ENCODE measurements at regions not wholly inside any gene's neighbourhood (a gene's known extent, or its start where the extent isn't known, plus 50 kb on each side); places are given as distances from the start of the nearest gene placed in this dataset.

- H3K4me2 ChIP-seq (ENCODE audit: low read length), result no peak overlapping the region
- H4K8ac ChIP-seq (ENCODE audit: low read depth, low read length), result no peak overlapping the region
- H3K4me1 ChIP-seq (ENCODE audit: control insufficient read depth, low read depth, low read length), result peaks cover 6% of the 10 kb centered on the region
- DNase-seq, result peak; percentile 58
- H3K27ac ChIP-seq (ENCODE audit: low read depth, low read length), result no peak overlapping the region
- H3K4me3 ChIP-seq (ENCODE audit: low read length), result no peak overlapping the region
- no peaks in the 10 kb centered on the region for H3K79me1 ChIP-seq (ENCODE audit: low read length)
- no peak overlapping the region for H2BK15ac ChIP-seq (replicated peaks; ENCODE audit: low read depth)
- H3K56ac ChIP-seq (ENCODE audit: low read length), result no peak overlapping the region
- no peaks in the 10 kb centered on the region for H3K27me3 ChIP-seq (ENCODE audit: insufficient read depth, low read length, poor library complexity)
- no peak overlapping the region for H3K9ac ChIP-seq (ENCODE audit: low read length)
- no CpG with 5 or more reads among the region's 4 CpGs for WGBS (ENCODE audit: extremely low coverage, insufficient coverage, low lambda C conversion rate)
- H2BK5ac ChIP-seq (ENCODE audit: low read length), result no peak overlapping the region
- peak overlapping the region; percentile 14 for H2BK120ac ChIP-seq (ENCODE audit: low read depth, low read length)
- no peak overlapping the region for H4K5ac ChIP-seq (ENCODE audit: low read length)
- H2AK5ac ChIP-seq (ENCODE audit: low read length), result no peak overlapping the region
- no peak overlapping the region for H3K18ac ChIP-seq (ENCODE audit: low read length)
- no peaks in the 10 kb centered on the region for H3K79me2 ChIP-seq (ENCODE audit: control insufficient read depth, insufficient read depth, low read length)
- no peak overlapping the region for H3K4ac ChIP-seq (ENCODE audit: low read depth, low read length)
- no peak overlapping the region for H3K23ac ChIP-seq (ENCODE audit: low read length)
- no peaks in the 10 kb centered on the region for H3K36me3 ChIP-seq (ENCODE audit: control insufficient read depth, insufficient read depth, low read length)
Measured at GRCh38 chr15:91517491-91518200, 335.9 kb upstream of the SLCO3A1 start.

- Histone ChIP-seq H4K8ac (ENCODE audit: low read depth, low read length) (no peak overlapping the region), H3K79me2 (ENCODE audit: control insufficient read depth, insufficient read depth, low read length) (no peaks in the 10 kb centered on the region), H3K23ac (ENCODE audit: low read length) (no peak overlapping the region), H3K4me2 (ENCODE audit: low read length) (no peak overlapping the region), H3K36me3 (ENCODE audit: control insufficient read depth, insufficient read depth, low read length) (no peaks in the 10 kb centered on the region), H2AK5ac (ENCODE audit: low read length) (no peak overlapping the region), H3K4me1 (ENCODE audit: control insufficient read depth, low read depth, low read length) (peaks cover 6% of the 10 kb centered on the region), H2BK15ac (replicated peaks; ENCODE audit: low read depth) (no peak overlapping the region), H3K18ac (ENCODE audit: low read length) (no peak overlapping the region), H2BK5ac (ENCODE audit: low read length) (no peak overlapping the region), H3K9ac (ENCODE audit: low read length) (no peak overlapping the region), H3K4ac (ENCODE audit: low read depth, low read length) (no peak overlapping the region), H3K27ac (ENCODE audit: low read depth, low read length) (no peak overlapping the region), H3K27me3 (ENCODE audit: insufficient read depth, low read length, poor library complexity) (no peaks in the 10 kb centered on the region), H2BK120ac (ENCODE audit: low read depth, low read length) (no peak overlapping the region), H3K56ac (ENCODE audit: low read length) (no peak overlapping the region), H3K4me3 (ENCODE audit: low read length) (no peak overlapping the region), H4K5ac (ENCODE audit: low read length) (no peak overlapping the region), H3K79me1 (ENCODE audit: low read length) (no peaks in the 10 kb centered on the region)
- DNase-seq, result no peak
- no CpG with 5 or more reads among the region's 4 CpGs for WGBS (ENCODE audit: extremely low coverage, insufficient coverage, low lambda C conversion rate)
Measured at GRCh38 chr15:91520850-91521249, 332.7 kb upstream of the SLCO3A1 start.

- Histone ChIP-seq H3K79me2 (ENCODE audit: control insufficient read depth, insufficient read depth, low read length) (no peaks in the 10 kb centered on the region), H2BK15ac (replicated peaks; ENCODE audit: low read depth) (no peak overlapping the region), H3K4me3 (ENCODE audit: low read length) (no peak overlapping the region), H3K9ac (ENCODE audit: low read length) (no peak overlapping the region), H3K79me1 (ENCODE audit: low read length) (no peaks in the 10 kb centered on the region), H3K56ac (ENCODE audit: low read length) (no peak overlapping the region), H3K36me3 (ENCODE audit: control insufficient read depth, insufficient read depth, low read length) (no peaks in the 10 kb centered on the region), H3K23ac (ENCODE audit: low read length) (no peak overlapping the region), H3K27me3 (ENCODE audit: insufficient read depth, low read length, poor library complexity) (no peaks in the 10 kb centered on the region), H3K27ac (ENCODE audit: low read depth, low read length) (no peak overlapping the region), H2BK5ac (ENCODE audit: low read length) (no peak overlapping the region), H3K4me2 (ENCODE audit: low read length) (no peak overlapping the region), H2BK120ac (ENCODE audit: low read depth, low read length) (no peak overlapping the region), H2AK5ac (ENCODE audit: low read length) (no peak overlapping the region), H3K18ac (ENCODE audit: low read length) (peak overlapping the region; percentile 51), H4K8ac (ENCODE audit: low read depth, low read length) (no peak overlapping the region), H3K4me1 (ENCODE audit: control insufficient read depth, low read depth, low read length) (peaks cover 6% of the 10 kb centered on the region), H3K4ac (ENCODE audit: low read depth, low read length) (no peak overlapping the region), H4K5ac (ENCODE audit: low read length) (no peak overlapping the region)
- WGBS (ENCODE audit: extremely low coverage, insufficient coverage, low lambda C conversion rate), result no CpG with 5 or more reads among the region's 9 CpGs
- DNase-seq, result no peak
Measured at GRCh38 chr15:91521548-91521947, 332.0 kb upstream of the SLCO3A1 start.

GRCh38 chr15:91521996-91522395, 331.5 kb upstream of the SLCO3A1 start:
- Histone ChIP-seq H3K9ac (ENCODE audit: low read length) (no peak overlapping the region), H3K4ac (ENCODE audit: low read depth, low read length) (no peak overlapping the region), H3K27ac (ENCODE audit: low read depth, low read length) (no peak overlapping the region), H3K79me1 (ENCODE audit: low read length) (no peaks in the 10 kb centered on the region), H2BK15ac (replicated peaks; ENCODE audit: low read depth) (no peak overlapping the region), H3K27me3 (ENCODE audit: insufficient read depth, low read length, poor library complexity) (no peaks in the 10 kb centered on the region), H3K56ac (ENCODE audit: low read length) (no peak overlapping the region), H2BK5ac (ENCODE audit: low read length) (no peak overlapping the region), H3K18ac (ENCODE audit: low read length) (no peak overlapping the region), H4K5ac (ENCODE audit: low read length) (no peak overlapping the region), H2AK5ac (ENCODE audit: low read length) (no peak overlapping the region), H3K4me3 (ENCODE audit: low read length) (no peak overlapping the region), H3K4me2 (ENCODE audit: low read length) (no peak overlapping the region), H3K79me2 (ENCODE audit: control insufficient read depth, insufficient read depth, low read length) (no peaks in the 10 kb centered on the region), H2BK120ac (ENCODE audit: low read depth, low read length) (no peak overlapping the region), H3K4me1 (ENCODE audit: control insufficient read depth, low read depth, low read length) (peaks cover 4% of the 10 kb centered on the region), H4K8ac (ENCODE audit: low read depth, low read length) (no peak overlapping the region), H3K36me3 (ENCODE audit: control insufficient read depth, insufficient read depth, low read length) (no peaks in the 10 kb centered on the region), H3K23ac (ENCODE audit: low read length) (no peak overlapping the region)
- no CpG with 5 or more reads among the region's 2 CpGs for WGBS (ENCODE audit: extremely low coverage, insufficient coverage, low lambda C conversion rate)
- no peak for DNase-seq

- Histone ChIP-seq H4K5ac (ENCODE audit: low read length) (no peak overlapping the region), H3K18ac (ENCODE audit: low read length) (no peak overlapping the region)
- no CpG with 5 or more reads among the region's 2 CpGs for WGBS (ENCODE audit: extremely low coverage, insufficient coverage, low lambda C conversion rate)
Measured at GRCh38 chr15:91522605-91523332, 330.7 kb upstream of the SLCO3A1 start.

More at GRCh38 chr15:91522605-91523332, 330.7 kb upstream of the SLCO3A1 start:
- H3K27me3 ChIP-seq (ENCODE audit: insufficient read depth, low read length, poor library complexity), result no peaks in the 10 kb centered on the region
- H3K36me3 ChIP-seq (ENCODE audit: control insufficient read depth, insufficient read depth, low read length), result no peaks in the 10 kb centered on the region
- no peak overlapping the region for H3K23ac ChIP-seq (ENCODE audit: low read length)
- H3K56ac ChIP-seq (ENCODE audit: low read length), result no peak overlapping the region
- H4K8ac ChIP-seq (ENCODE audit: low read depth, low read length), result no peak overlapping the region
- H2AK5ac ChIP-seq (ENCODE audit: low read length), result no peak overlapping the region
- no peak overlapping the region for H2BK120ac ChIP-seq (ENCODE audit: low read depth, low read length)
- H3K4me2 ChIP-seq (ENCODE audit: low read length), result no peak overlapping the region
- no peak overlapping the region for H3K27ac ChIP-seq (ENCODE audit: low read depth, low read length)
- peak; percentile 62 for DNase-seq
- no peaks in the 10 kb centered on the region for H3K79me1 ChIP-seq (ENCODE audit: low read length)
- no peak overlapping the region for H3K4ac ChIP-seq (ENCODE audit: low read depth, low read length)
- H2BK15ac ChIP-seq (replicated peaks; ENCODE audit: low read depth), result no peak overlapping the region
- H3K9ac ChIP-seq (ENCODE audit: low read length), result no peak overlapping the region
- H3K4me3 ChIP-seq (ENCODE audit: low read length), result no peak overlapping the region
- H3K4me1 ChIP-seq (ENCODE audit: control insufficient read depth, low read depth, low read length), result no peaks in the 10 kb centered on the region
- no peak overlapping the region for H2BK5ac ChIP-seq (ENCODE audit: low read length)
- H3K79me2 ChIP-seq (ENCODE audit: control insufficient read depth, insufficient read depth, low read length), result no peaks in the 10 kb centered on the region
